C4-2B (cell line): ENCODE measurements at regions not wholly inside any gene's neighbourhood (a gene's known extent, or its start where the extent isn't known, plus 50 kb on each side); places are given as distances from the start of the nearest gene placed in this dataset.

Experiments
- CTCF ChIP-seq: fragments of 450-650 bp; conservative IDR thresholded peaks from 2 replicates; pipeline ENCODE4 v1.5.1; 2017; ENCODE audit warnings: mild to moderate bottlenecking
- ZFX ChIP-seq: fragments of 450-650 bp; IDR thresholded peaks from 2 replicates; pipeline ENCODE4 v1.6.1; 2017

GRCh38 chr2:205849136-205849535, 166.8 kb downstream of the NRP2 start:
- TF ChIP-seq ZFX, result no peak
- TF ChIP-seq CTCF, result no peak
